WTC11 (cell line): ENCODE measurements at regions not wholly inside any gene's neighbourhood (a gene's known extent, or its start where the extent isn't known, plus 50 kb on each side); places are given as distances from the start of the nearest gene placed in this dataset.

ENCODE experiments used
- ATF2 ChIP-seq: sonication (generic); formaldehyde crosslinking; IDR thresholded peaks from 2 replicates; pipeline ENCODE4 v1.8.1; 2022; ENCODE audit warnings: low read depth, missing genetic modification reagents, borderline replicate concordance
- CTCF ChIP-seq: fragments of 200-600 bp; IDR thresholded peaks from 2 replicates; pipeline ENCODE4 v1.8.0; 2022; ENCODE audit warnings: antibody characterized with exemption
- E2F4 ChIP-seq: sonication (generic); formaldehyde crosslinking; IDR thresholded peaks from 2 replicates; pipeline ENCODE4 v1.8.1; 2022; ENCODE audit warnings: low read depth, mild to moderate bottlenecking, moderate library complexity, missing genetic modification reagents, borderline replicate concordance
- FOXJ3 ChIP-seq: sonication (generic); formaldehyde crosslinking; IDR thresholded peaks from 2 replicates; pipeline ENCODE4 v1.9.0; 2021; ENCODE audit warnings: missing genetic modification reagents, mild to moderate bottlenecking, borderline replicate concordance
- MAX ChIP-seq: sonication (generic); formaldehyde crosslinking; IDR thresholded peaks from 2 replicates; pipeline ENCODE4 v1.8.0; 2022; ENCODE audit warnings: mild to moderate bottlenecking, missing genetic modification reagents
- SP1 ChIP-seq: sonication (generic); formaldehyde crosslinking; conservative IDR thresholded peaks from 2 replicates; pipeline ENCODE4 v1.8.1; 2022; ENCODE audit warnings: missing genetic modification reagents
- USF1 ChIP-seq: sonication (generic); formaldehyde crosslinking; IDR thresholded peaks from 2 replicates; pipeline ENCODE4 v1.8.0; 2022; ENCODE audit warnings: mild to moderate bottlenecking, missing genetic modification reagents

GRCh38 chr15:36356978-36357601, 222.3 kb upstream of the CDIN1 start:
- TF ChIP-seq CTCF: no peak
- no peak for TF ChIP-seq USF1
- TF ChIP-seq ATF2 (CRISPR knock-in tag): no peak
- TF ChIP-seq MAX (CRISPR knock-in tag): no peak
- TF ChIP-seq FOXJ3 (CRISPR knock-in tag): no peak
- no peak for TF ChIP-seq SP1 (CRISPR knock-in tag)
- no peak for TF ChIP-seq E2F4 (CRISPR knock-in tag)
